Astrocyte of the spinal cord (primary cell): ENCODE measurements at regions not wholly inside any gene's neighbourhood (a gene's known extent, or its start where the extent isn't known, plus 50 kb on each side); places are given as distances from the start of the nearest gene placed in this dataset.
"Not testable (repeated sequence)": the region's sequence is repeated elsewhere in the genome, so short reads cannot be mapped to it uniquely, and the experiment has no call there.

Experiments
- DNase-seq: peaks from one replicate; pipeline ENCODE4 v3.0.0; 2011; ENCODE audit warnings: low read depth, low spot score
- H3K4me3 ChIP-seq: 2 replicates; pipeline ENCODE4 v1.5.1; 2011; ENCODE audit warnings: low read depth, mild to moderate bottlenecking, low read length, moderate library complexity
- in situ Hi-C: cut with HindIII; loops from 2 replicates; pipeline ENCODE4 v1.10.0; 2017; ENCODE audit warnings: low sequenced_read_pairs
- TF ChIP-seq, protein P1 (sequence below): IDR thresholded peaks from 2 replicates; pipeline ENCODE4 v1.5.1; 2012; ENCODE audit warnings: low read depth, mild to moderate bottlenecking, low read length, inconsistent platforms

DNA sequence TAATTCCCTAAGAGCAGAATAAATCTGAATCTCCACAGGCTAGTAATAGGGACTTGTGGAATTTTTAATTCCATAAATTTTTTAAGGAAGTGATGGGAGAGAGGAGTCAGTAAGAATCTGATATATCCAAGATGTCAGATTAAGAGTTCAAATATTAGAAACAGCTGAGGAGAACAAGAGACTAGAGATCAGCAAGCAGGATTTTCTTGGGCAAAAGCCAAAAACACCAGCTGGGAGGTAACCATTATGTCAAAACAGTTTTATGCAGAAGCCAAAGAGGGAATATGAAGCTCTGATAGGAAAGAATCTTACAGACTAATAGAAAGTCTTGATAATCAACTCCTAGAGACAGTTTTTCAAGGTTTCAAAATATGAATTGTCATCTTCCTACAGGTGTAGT, 72.2 kb upstream of the RBPJ start:
- H3K4me3 ChIP-seq, result no peak overlapping the region
- DNase-seq, result peak; percentile 81
- TF ChIP-seq, protein P1, sequence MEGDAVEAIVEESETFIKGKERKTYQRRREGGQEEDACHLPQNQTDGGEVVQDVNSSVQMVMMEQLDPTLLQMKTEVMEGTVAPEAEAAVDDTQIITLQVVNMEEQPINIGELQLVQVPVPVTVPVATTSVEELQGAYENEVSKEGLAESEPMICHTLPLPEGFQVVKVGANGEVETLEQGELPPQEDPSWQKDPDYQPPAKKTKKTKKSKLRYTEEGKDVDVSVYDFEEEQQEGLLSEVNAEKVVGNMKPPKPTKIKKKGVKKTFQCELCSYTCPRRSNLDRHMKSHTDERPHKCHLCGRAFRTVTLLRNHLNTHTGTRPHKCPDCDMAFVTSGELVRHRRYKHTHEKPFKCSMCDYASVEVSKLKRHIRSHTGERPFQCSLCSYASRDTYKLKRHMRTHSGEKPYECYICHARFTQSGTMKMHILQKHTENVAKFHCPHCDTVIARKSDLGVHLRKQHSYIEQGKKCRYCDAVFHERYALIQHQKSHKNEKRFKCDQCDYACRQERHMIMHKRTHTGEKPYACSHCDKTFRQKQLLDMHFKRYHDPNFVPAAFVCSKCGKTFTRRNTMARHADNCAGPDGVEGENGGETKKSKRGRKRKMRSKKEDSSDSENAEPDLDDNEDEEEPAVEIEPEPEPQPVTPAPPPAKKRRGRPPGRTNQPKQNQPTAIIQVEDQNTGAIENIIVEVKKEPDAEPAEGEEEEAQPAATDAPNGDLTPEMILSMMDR, result no peak
- in situ Hi-C loops, result no loop called here

DNA sequence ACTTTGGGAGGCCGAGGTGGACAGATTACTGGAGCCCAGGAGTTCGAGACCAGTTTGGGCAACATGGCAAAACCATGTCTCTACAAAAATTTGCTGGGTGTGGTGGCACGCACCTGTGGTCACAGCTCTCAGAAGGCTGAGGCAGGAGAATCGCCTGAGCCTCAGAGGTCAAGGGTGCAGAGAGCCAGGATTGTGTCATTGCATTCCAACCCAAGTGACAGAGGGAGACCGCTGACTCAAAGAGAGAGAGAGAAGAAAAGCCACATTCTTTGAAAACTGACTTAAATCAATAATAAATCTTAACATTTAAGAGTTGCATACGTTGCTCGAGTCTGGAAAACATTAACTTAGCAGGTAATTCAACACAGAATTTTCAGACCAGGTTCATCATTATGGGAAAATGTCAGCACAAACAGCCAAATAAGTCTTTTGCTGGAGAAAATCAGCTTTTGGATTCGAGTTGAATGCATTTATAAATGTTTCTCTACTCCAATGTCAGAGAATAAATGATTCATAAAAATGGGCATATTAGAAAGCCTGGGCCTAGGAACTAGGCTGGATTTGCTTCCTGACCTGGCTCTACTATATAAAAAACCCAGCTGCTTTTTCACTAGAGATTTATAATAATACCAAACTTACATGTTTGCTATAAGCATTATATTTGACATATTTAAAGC, 68.3 kb upstream of the RBPJ start:
- H3K4me3 ChIP-seq, result no peak overlapping the region
- in situ Hi-C loops, result no loop called here
- no peak for DNase-seq
- TF ChIP-seq, protein P1, result no peak

DNA sequence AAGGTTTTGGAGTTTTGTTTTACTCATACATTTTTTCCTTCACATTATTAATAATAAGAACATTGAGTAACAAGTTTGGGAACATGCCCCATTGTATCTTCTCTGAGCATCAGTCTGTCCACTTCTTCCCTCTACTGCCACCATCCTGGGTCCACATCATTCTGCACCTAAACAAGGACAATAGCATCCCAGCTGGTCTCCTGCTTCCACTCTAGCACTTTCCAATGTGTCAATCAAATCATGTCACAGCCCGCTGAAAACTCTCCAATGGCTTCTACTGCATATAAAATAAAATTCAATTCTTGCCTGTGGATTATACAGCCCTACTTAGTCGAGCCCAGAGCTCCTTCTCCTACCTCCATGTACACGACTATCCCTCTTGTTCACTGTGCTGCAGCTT, 66.8 kb upstream of the RBPJ start:
- no peak overlapping the region for H3K4me3 ChIP-seq
- DNase-seq, result no peak
- in situ Hi-C loops, result no loop called here
- TF ChIP-seq, protein P1, result no peak

DNA sequence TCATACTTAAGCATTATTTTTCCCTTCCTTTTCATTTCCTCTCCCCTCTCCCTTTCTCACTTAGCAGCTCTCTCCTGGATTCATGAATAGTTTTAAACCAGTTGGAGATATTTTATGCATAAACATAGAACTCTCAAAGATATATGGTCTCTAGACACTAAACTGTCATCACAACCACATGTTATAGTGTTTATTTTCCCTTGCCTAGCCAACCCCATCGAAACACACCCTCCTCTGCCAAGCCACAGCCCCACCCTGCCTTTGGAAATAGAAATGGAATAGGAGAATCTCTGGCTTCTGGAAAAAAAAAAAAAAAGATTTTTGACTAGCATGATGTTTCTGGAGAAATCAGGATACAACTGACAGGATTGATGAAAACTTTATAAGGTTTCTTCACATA, 64.8 kb upstream of the RBPJ start:
- in situ Hi-C loops, result no loop called here
- peak; percentile 33 for DNase-seq
- TF ChIP-seq, protein P1, result no peak
- H3K4me3 ChIP-seq, result no peak overlapping the region

DNA sequence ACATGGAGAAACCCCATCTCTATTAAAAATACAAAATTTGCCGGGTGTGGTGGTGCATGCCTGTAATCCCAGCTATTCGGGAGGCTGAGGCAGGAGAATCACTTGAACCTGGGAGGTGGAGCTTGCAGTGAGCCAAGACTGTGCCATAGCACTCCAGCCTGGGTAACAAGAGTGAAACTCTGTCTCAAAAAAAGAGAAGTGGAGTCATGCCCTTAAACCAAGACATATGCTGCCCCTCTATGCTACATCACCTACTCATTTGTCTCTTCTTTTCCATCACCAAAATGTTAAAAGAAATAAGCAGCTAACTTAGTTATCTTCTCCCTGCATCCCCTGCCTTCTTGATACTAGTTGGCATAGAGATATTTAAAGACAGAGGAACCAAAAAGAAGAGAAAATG, 63.4 kb upstream of the RBPJ start:
- DNase-seq, H3K4me3 ChIP-seq, in situ Hi-C loops: not testable (repeated sequence)

DNA sequence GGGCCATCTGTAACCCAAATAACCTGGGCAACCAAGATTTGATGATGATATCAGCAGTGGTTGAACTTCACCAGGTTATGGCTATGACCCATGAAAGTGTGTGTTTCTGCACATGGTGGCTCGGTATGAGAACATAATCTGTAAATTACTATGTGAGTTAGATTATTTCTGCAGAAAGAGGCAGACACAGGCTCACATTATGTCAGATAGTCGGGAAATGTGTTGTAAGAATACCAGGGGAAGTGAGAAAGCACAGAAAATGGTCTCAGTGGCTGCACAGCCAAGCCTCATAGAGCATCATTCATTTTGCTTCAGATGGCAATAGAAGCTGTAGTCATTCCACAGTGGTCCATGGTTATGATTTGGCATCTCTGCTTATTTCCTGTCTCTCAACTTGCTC, 63.0 kb upstream of the RBPJ start:
- no peak overlapping the region for H3K4me3 ChIP-seq
- TF ChIP-seq, protein P1, result no peak
- DNase-seq, result no peak
- in situ Hi-C loops, result no loop called here

DNA sequence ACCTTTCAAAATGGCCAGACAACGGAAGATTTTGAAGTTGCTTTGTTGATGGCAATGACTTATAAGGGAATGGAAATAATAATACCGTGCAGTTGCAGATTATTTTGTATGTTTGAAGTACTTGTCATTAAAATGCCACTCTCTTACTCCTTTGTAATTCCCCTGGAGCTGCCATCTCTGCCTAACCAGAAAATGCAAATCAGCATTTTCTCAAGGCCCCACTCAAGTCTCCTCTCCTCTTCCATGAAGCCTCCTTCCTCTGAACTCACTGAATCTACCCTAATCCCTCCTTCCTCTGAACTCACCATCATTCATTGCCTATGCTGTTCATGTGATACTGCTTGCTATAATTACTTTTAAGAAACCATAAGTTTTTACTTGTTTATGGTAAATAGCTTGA, 60.2 kb upstream of the RBPJ start:
- TF ChIP-seq, protein P1, result no peak
- in situ Hi-C loops, result no loop called here
- no peak for DNase-seq
- no peak overlapping the region for H3K4me3 ChIP-seq
